SK-N-SH (cell line): ENCODE measurements at regions not wholly inside any gene's neighbourhood (a gene's known extent, or its start where the extent isn't known, plus 50 kb on each side); places are given as distances from the start of the nearest gene placed in this dataset.

Experiments
- CTCF ChIA-PET: fragments of 300-600, 350-600 bp; formaldehyde crosslinking; extraction: SDS; loops from one replicate; lab custom pipeline; 2021; lab: Yijun Ruan, JAX
- POLR2A ChIA-PET: fragments of 350-600 bp; sonication (Branson Sonifier 250); formaldehyde crosslinking; extraction: SDS; loops from one replicate; lab custom pipeline; 2020; ENCODE audit warnings: antibody characterized with exemption, inconsistent platforms; lab: Yijun Ruan, JAX
- DNase-seq: peaks from one replicate; pipeline ENCODE4 v3.0.0; 2012
- H2AFZ ChIP-seq: fragments of 200-600 bp; sonication (generic); 2 replicates; pipeline ENCODE4 v1.8.1; 2016; ENCODE audit warnings: antibody characterized with exemption, mild to moderate bottlenecking, low read depth
- H3F3A ChIP-seq: fragments of 200-600 bp; sonication (generic); replicated peaks from 2 replicates; pipeline ENCODE3; 2016; ENCODE audit warnings: antibody characterized with exemption, mild to moderate bottlenecking; ENCODE audit not compliant: insufficient read depth
- H3K27ac ChIP-seq, 2 experiments: fragments of 200-500 bp in 1 of 2; fragments of 200-600 bp in 1 of 2; sonication (Bioruptor generic) in 1 of 2; sonication (generic), shearing (Covaris generic) in 1 of 2; 2 replicates each; pipeline versions ENCODE4 v1.5.1 to v1.6.1; 2014 to 2016; ENCODE audit warnings: low read depth in 2 of 2, inconsistent platforms in 1 of 2, low read length in 1 of 2, mild to moderate bottlenecking in 1 of 2, mixed read lengths in 1 of 2
- H3K27me3 ChIP-seq: fragments of 200-600 bp; sonication (generic), shearing (Covaris generic); 2 replicates; pipeline ENCODE4 v1.6.1; 2016; ENCODE audit warnings: mixed run types; ENCODE audit not compliant: insufficient read depth
- H3K36me3 ChIP-seq, 2 experiments: fragments of 200-500 bp in 1 of 2; fragments of 200-600 bp in 1 of 2; sonication (Bioruptor generic) in 1 of 2; sonication (generic) in 1 of 2; replicated peaks in 1 of 2; 2 replicates each; pipeline versions ENCODE3 to v1.5.1; 2014 to 2016; ENCODE audit warnings: low read length in 1 of 2, mild to moderate bottlenecking in 1 of 2; ENCODE audit not compliant: insufficient read depth in 2 of 2, control insufficient read depth in 1 of 2
- H3K4me1 ChIP-seq, 2 experiments: fragments of 200-500 bp in 1 of 2; fragments of 200-600 bp in 1 of 2; sonication (Bioruptor generic) in 1 of 2; sonication (generic), shearing (Covaris generic) in 1 of 2; 2 replicates each; pipeline versions ENCODE4 v1.5.1 to v1.6.1; 2014 to 2016; ENCODE audit warnings: low read depth in 1 of 2, low read length in 1 of 2, mixed run types in 1 of 2; ENCODE audit not compliant: insufficient read depth in 2 of 2, control insufficient read depth in 1 of 2
- H3K4me2 ChIP-seq: fragments of 200-600 bp; sonication (generic), shearing (Covaris generic); 2 replicates; pipeline ENCODE4 v1.6.1; 2017; ENCODE audit warnings: mixed run types
- H3K4me3 ChIP-seq, 2 experiments: fragments of 200-500 bp in 1 of 2; fragments of 200-600 bp in 1 of 2; sonication (Bioruptor generic) in 1 of 2; sonication (generic), shearing (Covaris generic) in 1 of 2; 2 replicates each; pipeline versions ENCODE4 v1.5.1 to v1.8.1; 2014 to 2016; ENCODE audit warnings: low read depth in 2 of 2, inconsistent platforms in 1 of 2, low read length in 1 of 2, mild to moderate bottlenecking in 1 of 2, mixed read lengths in 1 of 2, moderate library complexity in 1 of 2
- H3K79me2 ChIP-seq: fragments of 200-600 bp; sonication (generic); 2 replicates; pipeline ENCODE4 v1.8.1; 2017; ENCODE audit warnings: mild to moderate bottlenecking; ENCODE audit not compliant: insufficient read depth
- H3K9ac ChIP-seq: fragments of 200-600 bp; sonication (generic); 2 replicates; pipeline ENCODE4 v1.6.1; 2017; ENCODE audit warnings: mixed run types
- H3K9me2 ChIP-seq: fragments of 200-600 bp; sonication (generic); 2 replicates; pipeline ENCODE4 v1.6.1; 2017; ENCODE audit warnings: mixed run types
- H3K9me3 ChIP-seq: fragments of 200-600 bp; sonication (generic); 2 replicates; pipeline ENCODE4 v1.6.1; 2017; ENCODE audit warnings: mixed run types, mild to moderate bottlenecking, moderate library complexity
- H4K20me1 ChIP-seq: fragments of 200-600 bp; sonication (generic); 2 replicates; pipeline ENCODE4 v1.6.1; 2017; ENCODE audit warnings: mild to moderate bottlenecking, mixed run types; ENCODE audit not compliant: insufficient read depth
- CHD2 ChIP-seq: fragments of 150-350 bp; IDR thresholded peaks from 2 replicates; pipeline ENCODE4 v1.6.1; 2018; ENCODE audit warnings: low read length; ENCODE audit not compliant: partially characterized antibody
- EP300 ChIP-seq, 2 experiments: IDR thresholded peaks; 2 replicates each; pipeline versions ENCODE4 v1.4.0 to v1.6.1; 2012; ENCODE audit warnings: borderline replicate concordance in 1 of 2, low read depth in 1 of 2, low read length in 1 of 2
- EZH2phosphoT487 ChIP-seq: fragments of 200-600 bp; sonication (generic); IDR thresholded peaks from 2 replicates; pipeline ENCODE4 v1.6.1; 2017; ENCODE audit warnings: low read depth, mixed run types, mild to moderate bottlenecking, antibody characterized with exemption, moderate library complexity, borderline replicate concordance
- FOSL2 ChIP-seq: IDR thresholded peaks from 2 replicates; pipeline ENCODE4 v1.4.0; 2012; ENCODE audit warnings: low read depth, mild to moderate bottlenecking, moderate library complexity, borderline replicate concordance
- FOXJ3 ChIP-seq: sonication (generic); formaldehyde crosslinking; IDR thresholded peaks from 2 replicates; pipeline ENCODE4 v1.5.1; 2020; ENCODE audit warnings: mild to moderate bottlenecking, missing genetic modification reagents
- FOXM1 ChIP-seq: IDR thresholded peaks from 2 replicates; pipeline ENCODE4 v1.4.0; 2012; ENCODE audit warnings: low read depth, mild to moderate bottlenecking
- GABPA ChIP-seq: IDR thresholded peaks from 2 replicates; pipeline ENCODE4 v1.4.0; 2012; ENCODE audit warnings: low read depth, mild to moderate bottlenecking
- MAX ChIP-seq: IDR thresholded peaks from 2 replicates; pipeline ENCODE4 v1.4.0; 2012; ENCODE audit warnings: low read depth
- MXI1 ChIP-seq: IDR thresholded peaks from 2 replicates; pipeline ENCODE4 v1.6.1; 2012; ENCODE audit warnings: mild to moderate bottlenecking, low read depth, low read length, improper control_type of control experiment
- NFIC ChIP-seq: IDR thresholded peaks from 2 replicates; pipeline ENCODE4 v1.4.0; 2012; ENCODE audit warnings: borderline replicate concordance
- NRF1 ChIP-seq: IDR thresholded peaks from 2 replicates; pipeline ENCODE4 v1.6.1; 2012; ENCODE audit warnings: low read depth, mild to moderate bottlenecking, low read length
- POLR2AphosphoS5 ChIP-seq: IDR thresholded peaks from 2 replicates; pipeline ENCODE4 v1.6.1; 2012; ENCODE audit warnings: low read depth, low read length
- RAD21 ChIP-seq: IDR thresholded peaks from 2 replicates; pipeline ENCODE4 v1.6.1; 2012; ENCODE audit warnings: mild to moderate bottlenecking, low read length
- REST ChIP-seq: IDR thresholded peaks from 2 replicates; pipeline ENCODE4 v1.6.1; 2012; ENCODE audit warnings: mild to moderate bottlenecking, low read depth, low read length, moderate library complexity
- RFX5 ChIP-seq: IDR thresholded peaks from 2 replicates; pipeline ENCODE4 v1.6.1; 2012; ENCODE audit warnings: mild to moderate bottlenecking, improper control_type of control experiment, low read length
- RXRA ChIP-seq: IDR thresholded peaks from 2 replicates; pipeline ENCODE4 v1.4.0; 2012; ENCODE audit warnings: low read depth, mild to moderate bottlenecking, borderline replicate concordance
- SMC3 ChIP-seq: IDR thresholded peaks from 2 replicates; pipeline ENCODE4 v1.6.1; 2012; ENCODE audit warnings: low read depth, low read length, improper control_type of control experiment
- TAF1 ChIP-seq: IDR thresholded peaks from 2 replicates; pipeline ENCODE4 v1.6.1; 2012; ENCODE audit warnings: low read depth, mild to moderate bottlenecking, low read length, moderate library complexity, borderline replicate concordance
- YY1 ChIP-seq: IDR thresholded peaks from 2 replicates; pipeline ENCODE4 v1.4.0; 2012; ENCODE audit warnings: low read depth, mild to moderate bottlenecking
- WGBS: methylation state at CpG from one replicate; pipeline ENCODE4 v1.1.6; 2017; ENCODE audit warnings: low lambda C conversion rate; 5-methylcytosine and 5-hydroxymethylcytosine counted together
- TF ChIP-seq, protein P1 (sequence below): IDR thresholded peaks from 2 replicates; pipeline ENCODE4; 2012
- TF ChIP-seq, protein P2 (sequence below): fragments of 150-350 bp; IDR thresholded peaks from 2 replicates; pipeline ENCODE4 v1.6.1; 2017; ENCODE audit warnings: antibody characterized with exemption, low read length, low read depth, borderline replicate concordance

DNA sequence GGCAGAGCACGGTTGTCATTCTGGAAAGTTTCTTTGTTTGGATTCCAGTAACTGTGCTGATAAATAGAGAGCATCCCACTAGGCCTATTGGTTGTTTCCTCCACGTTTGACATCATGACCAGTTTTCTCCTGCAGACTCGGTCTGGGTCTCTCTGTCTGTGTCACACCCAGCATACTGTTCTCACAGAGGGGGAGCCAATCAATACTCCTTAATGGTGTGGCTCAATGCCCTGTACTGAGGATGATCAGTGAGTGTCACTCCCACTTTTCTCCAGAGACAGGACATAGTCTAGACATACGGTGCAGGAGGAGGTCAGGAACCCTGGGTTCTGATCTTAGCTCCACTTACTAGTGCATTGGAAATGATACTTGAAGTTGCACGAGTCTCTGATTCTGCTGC is 88.2 kb upstream of the BLID start:
- no peak overlapping the region for H3K27ac ChIP-seq
- no peak for DNase-seq
- H2AFZ ChIP-seq, result no peak overlapping the region
- H3K9me2 ChIP-seq, result no peaks in the 10 kb centered on the region
- no peaks in the 10 kb centered on the region for H4K20me1 ChIP-seq
- H3K27me3 ChIP-seq, result no peaks in the 10 kb centered on the region
- peaks cover 13 to 27% of the 10 kb centered on the region in 2 experiments; a peak in 3 of 4 replicates for H3K4me1 ChIP-seq
- WGBS, result 83% methylated on average over 5 of the region's 5 CpGs
- no peak for TF ChIP-seq POLR2AphosphoS5
- TF ChIP-seq FOXM1, result no peak
- TF ChIP-seq YY1, result no peak
- no peak for TF ChIP-seq EZH2phosphoT487
- TF ChIP-seq RFX5, result no peak
- TF ChIP-seq FOXJ3, result no peak
- TF ChIP-seq, protein P1, sequence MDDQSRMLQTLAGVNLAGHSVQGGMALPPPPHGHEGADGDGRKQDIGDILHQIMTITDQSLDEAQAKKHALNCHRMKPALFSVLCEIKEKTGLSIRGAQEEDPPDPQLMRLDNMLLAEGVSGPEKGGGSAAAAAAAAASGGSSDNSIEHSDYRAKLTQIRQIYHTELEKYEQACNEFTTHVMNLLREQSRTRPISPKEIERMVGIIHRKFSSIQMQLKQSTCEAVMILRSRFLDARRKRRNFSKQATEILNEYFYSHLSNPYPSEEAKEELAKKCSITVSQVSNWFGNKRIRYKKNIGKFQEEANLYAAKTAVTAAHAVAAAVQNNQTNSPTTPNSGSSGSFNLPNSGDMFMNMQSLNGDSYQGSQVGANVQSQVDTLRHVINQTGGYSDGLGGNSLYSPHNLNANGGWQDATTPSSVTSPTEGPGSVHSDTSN, result no peak
- TF ChIP-seq NFIC, result no peak
- no peak for TF ChIP-seq RAD21
- TF ChIP-seq REST, result no peak
- no peak for TF ChIP-seq FOSL2
- TF ChIP-seq MXI1, result no peak
- TF ChIP-seq SMC3, result no peak
- TF ChIP-seq NRF1, result no peak
- peaks cover 23% of the 10 kb centered on the region for H3F3A ChIP-seq
- ChIA-PET POLR2A (no interaction called here), CTCF (interaction anchor here (0.9 to 4.5 kb wide), 14 partner anchors 9 to 550 kb away, joined by 3 to 63 read pairs (median 16); no protein-coding TSS in a partner anchor)
- H3K9me3 ChIP-seq, result no peaks in the 10 kb centered on the region
- H3K36me3 ChIP-seq, result no peaks in the 10 kb centered on the region
- H3K79me2 ChIP-seq, result peaks cover 38% of the 10 kb centered on the region
- no peak overlapping the region for H3K4me2 ChIP-seq
- H3K4me3 ChIP-seq, result no peak overlapping the region
- no peak overlapping the region for H3K9ac ChIP-seq

- Histone ChIP-seq H3K9me3 (no peaks in the 10 kb centered on the region), H3K79me2 (peaks cover 47% of the 10 kb centered on the region), H3K36me3 (no peaks in the 10 kb centered on the region), H2AFZ (peak overlapping the region; percentile 61), H4K20me1 (no peaks in the 10 kb centered on the region), H3K4me2 (peak overlapping the region; percentile 90), H3K27ac (peak overlapping the region; percentile 85 to 99), H3K9ac (peak overlapping the region; percentile 80), H3K4me3 (peak overlapping the region; percentile 47 to 67; a peak in 3 of 4 replicates), H3K4me1 (peaks cover 13 to 22% of the 10 kb centered on the region in 2 experiments), H3F3A (peaks cover 25% of the 10 kb centered on the region), H3K27me3 (no peaks in the 10 kb centered on the region), H3K9me2 (no peaks in the 10 kb centered on the region)
- DNase-seq, result peak; percentile 79
- 7% methylated on average over 12 of the region's 19 CpGs for WGBS
- CTCF ChIA-PET, result interaction anchor here (0.6 to 4.5 kb wide), 28 partner anchors 9 to 548 kb away, joined by 3 to 63 read pairs (median 4); no protein-coding TSS in a partner anchor
- POLR2A ChIA-PET, result no interaction called here
- TF ChIP-seq GABPA (no peak), SMC3 (peak; percentile 96), TAF1 (no peak; the same call in 1 of the 2 replicates), RXRA (0 out of 2 replicates have a peak, but pooled peaks have one; percentile 10), MAX (0 out of 2 replicates have a peak, but pooled peaks have one; percentile 71), FOXM1 (no peak), CHD2 (peak; percentile 38), EP300 (IDR thresholded peaks at IDR 0.05; ENCODE audit: borderline replicate concordance in 1 of 2, low read depth in 1 of 2, low read length in 1 of 2) (peak in 1 of 2 experiments; percentile 37; a peak in 1 of 4 replicates)
- TF ChIP-seq, protein P2, sequence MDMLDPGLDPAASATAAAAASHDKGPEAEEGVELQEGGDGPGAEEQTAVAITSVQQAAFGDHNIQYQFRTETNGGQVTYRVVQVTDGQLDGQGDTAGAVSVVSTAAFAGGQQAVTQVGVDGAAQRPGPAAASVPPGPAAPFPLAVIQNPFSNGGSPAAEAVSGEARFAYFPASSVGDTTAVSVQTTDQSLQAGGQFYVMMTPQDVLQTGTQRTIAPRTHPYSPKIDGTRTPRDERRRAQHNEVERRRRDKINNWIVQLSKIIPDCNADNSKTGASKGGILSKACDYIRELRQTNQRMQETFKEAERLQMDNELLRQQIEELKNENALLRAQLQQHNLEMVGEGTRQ, result no peak
Measured at GRCh38 chr11:122202951-122203456, 87.0 kb upstream of the BLID start.
